Astrocyte of the hippocampus (primary cell): ENCODE measurements at regions not wholly inside any gene's neighbourhood (a gene's known extent, or its start where the extent isn't known, plus 50 kb on each side); places are given as distances from the start of the nearest gene placed in this dataset.

Experiments
- DNase-seq: peaks from one replicate; pipeline ENCODE4 v3.0.0; 2011; ENCODE audit warnings: low read depth, low spot score

DNA sequence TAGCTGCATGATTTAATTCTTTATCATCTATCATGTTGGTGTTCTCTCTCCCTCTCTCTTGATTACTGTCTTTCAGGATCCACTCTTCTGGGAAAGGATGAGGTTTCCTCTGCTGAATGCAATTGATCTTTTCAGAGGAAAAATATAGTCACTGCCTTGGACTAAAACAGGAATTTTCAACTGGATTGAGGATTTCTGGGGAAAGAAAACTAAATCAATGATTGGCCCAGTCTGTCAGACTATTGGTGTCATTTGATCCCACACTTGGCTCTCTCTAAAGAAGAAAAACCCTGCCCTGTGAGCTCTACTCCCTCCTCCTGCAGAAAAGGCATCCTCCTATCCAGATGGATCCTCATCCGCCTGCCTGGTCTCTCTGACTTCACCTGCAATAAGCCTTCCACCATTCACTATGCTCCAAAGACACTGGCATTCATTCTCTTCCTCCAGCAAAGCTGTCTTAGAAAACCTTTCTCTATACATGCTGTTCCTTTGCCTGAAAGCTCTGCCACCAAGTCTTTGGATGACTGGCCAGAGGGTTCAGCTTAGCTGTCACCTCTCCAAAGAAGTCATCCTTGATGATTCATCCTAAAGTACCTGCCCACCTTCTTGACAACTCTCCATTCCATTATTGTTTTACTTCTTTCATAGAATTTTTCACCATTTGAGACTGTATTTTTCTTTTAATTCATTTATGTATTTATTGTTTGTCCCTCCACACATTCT is 127.7 kb upstream of the CAND1 start:
- DNase-seq = no peak

DNA sequence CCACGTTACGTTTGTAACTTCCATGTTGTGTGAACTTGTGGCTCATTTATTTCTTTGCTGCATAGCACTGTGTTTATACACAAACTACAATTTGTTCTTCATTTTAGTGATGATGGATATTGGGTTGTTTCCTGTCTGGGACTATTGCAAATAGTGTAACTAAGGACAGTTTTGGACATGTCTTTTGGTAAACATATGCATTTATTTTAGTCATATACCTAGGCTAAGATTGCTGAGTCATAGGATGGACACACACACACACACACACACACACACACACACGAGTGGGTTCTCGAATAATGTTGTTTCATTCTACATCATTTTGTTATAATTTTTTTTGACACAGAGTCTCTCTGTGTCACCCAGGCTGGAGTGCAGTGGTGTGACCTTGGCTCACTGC is 123.5 kb upstream of the CAND1 start:
- DNase-seq = no peak

DNA sequence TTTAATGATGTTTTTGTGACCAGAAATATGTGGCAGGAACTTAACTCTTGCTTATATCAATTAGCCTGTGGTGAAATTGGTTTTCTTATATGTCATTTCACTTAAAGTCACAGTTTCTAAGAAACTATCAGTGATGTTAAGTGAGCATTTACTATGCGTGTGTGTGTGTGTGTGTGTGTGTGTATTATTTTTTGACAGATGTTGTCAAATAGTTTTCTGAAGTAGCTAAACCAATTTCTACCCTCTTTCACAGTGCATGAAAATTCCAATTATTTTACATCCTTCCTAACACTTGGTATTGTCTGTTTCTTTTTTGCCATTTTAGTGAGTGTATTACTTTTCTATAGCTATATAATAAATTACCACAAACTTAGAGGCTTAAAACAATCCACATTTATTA is 122.1 kb upstream of the CAND1 start:
- no peak for DNase-seq

GRCh38 chr12:67147447-67147846 is 121.7 kb upstream of the CAND1 start:
- DNase-seq = no peak

- no peak for DNase-seq
These were observed 120.9 kb upstream of the CAND1 start for GRCh38 chr12:67148265-67148664.

- peak; percentile 13 for DNase-seq
These were observed 117.3 kb upstream of the CAND1 start for GRCh38 chr12:67151886-67152285.

- no peak for DNase-seq
These were observed 116.7 kb upstream of the CAND1 start for GRCh38 chr12:67152451-67152850.

DNA sequence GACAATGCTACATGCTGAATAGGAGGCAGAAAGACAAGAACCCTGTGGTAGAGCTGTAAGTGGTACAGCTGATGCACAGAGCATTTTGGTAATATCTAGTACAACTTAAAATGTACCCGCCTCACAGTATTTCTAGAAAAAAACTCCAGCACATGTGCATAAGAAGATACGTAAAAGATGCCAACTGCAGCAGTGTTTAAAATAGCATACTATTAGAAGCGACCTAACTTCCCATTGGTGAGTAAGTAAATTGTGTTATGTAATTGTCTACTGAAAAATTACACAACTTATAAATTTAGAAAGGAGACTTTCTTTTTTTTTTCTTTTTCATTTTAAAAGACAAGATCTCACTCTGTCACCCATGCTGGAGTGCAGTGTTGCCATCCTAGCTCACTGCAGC is 114.3 kb upstream of the CAND1 start:
- no peak for DNase-seq

- DNase-seq = peak; percentile 26
These were observed 113.3 kb upstream of the CAND1 start for GRCh38 chr12:67155863-67156262.

- DNase-seq = peak; percentile 47
These were observed 107.7 kb upstream of the CAND1 start for GRCh38 chr12:67161322-67161918.

DNA sequence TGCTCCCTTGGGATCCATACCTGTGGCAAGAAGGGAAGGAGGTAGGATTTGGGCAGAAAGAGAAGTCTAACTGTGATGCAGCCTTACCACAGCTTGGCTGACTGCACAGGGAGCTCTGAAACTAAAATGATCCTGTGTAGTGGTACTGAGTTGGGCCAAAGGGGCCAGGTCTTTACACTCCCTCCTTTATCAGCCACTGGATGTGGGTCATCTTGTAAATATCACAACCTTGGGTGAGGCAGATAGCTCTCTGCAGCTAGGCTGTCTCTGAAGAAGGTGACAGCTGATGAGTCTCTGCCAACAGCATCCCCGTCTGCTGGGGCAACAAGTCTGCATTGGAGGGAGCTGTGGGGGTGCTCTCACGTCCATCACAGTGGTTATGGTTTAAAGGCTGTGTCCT is 95.9 kb upstream of the CAND1 start:
- DNase-seq = no peak

- no peak for DNase-seq
These were observed 86.6 kb upstream of the CAND1 start for GRCh38 chr12:67182551-67182950.

DNA sequence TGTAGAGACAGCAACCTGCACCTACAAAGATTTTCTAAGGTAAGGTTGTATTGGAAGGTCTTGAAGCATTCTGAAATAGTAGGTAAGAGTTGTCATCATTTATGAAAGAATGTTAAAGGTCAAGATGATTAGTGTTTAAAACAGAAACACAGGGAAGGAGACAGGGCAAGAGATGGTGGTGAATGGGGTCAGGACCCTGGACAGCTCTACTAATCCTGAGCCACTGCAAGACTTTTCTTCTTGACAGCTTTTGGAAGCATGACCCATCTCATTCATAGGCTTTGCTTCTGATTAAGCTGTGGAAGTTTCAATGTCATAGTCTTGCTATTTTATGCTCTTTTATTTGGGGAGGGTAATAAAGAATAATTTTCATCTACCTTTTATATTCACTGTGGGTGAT is 75.5 kb upstream of the CAND1 start:
- DNase-seq = peak; percentile 76

DNA sequence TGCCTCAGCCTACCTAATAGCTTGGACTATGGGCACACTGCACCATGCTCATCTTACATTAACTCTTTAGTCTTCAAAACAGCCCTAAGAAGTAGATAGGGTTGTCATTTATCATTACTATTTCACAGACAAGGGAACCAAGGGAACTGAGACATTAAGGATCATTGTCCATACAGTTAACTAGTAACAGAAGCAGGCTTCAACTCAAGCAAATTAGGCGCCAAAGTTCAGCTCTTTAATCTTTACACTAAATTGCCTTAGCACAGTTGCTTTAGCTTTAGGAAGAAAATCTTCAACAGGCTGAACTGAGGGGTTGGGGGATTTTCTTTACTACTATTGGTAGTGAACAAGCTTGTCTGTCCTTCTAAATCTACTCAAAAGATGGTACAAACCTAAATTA is 68.8 kb upstream of the CAND1 start:
- no peak for DNase-seq

- DNase-seq = peak; percentile 28
These were observed 67.0 kb upstream of the CAND1 start for GRCh38 chr12:67202011-67202677.

- no peak for DNase-seq
These were observed 66.5 kb upstream of the CAND1 start for GRCh38 chr12:67202678-67203012.

DNA sequence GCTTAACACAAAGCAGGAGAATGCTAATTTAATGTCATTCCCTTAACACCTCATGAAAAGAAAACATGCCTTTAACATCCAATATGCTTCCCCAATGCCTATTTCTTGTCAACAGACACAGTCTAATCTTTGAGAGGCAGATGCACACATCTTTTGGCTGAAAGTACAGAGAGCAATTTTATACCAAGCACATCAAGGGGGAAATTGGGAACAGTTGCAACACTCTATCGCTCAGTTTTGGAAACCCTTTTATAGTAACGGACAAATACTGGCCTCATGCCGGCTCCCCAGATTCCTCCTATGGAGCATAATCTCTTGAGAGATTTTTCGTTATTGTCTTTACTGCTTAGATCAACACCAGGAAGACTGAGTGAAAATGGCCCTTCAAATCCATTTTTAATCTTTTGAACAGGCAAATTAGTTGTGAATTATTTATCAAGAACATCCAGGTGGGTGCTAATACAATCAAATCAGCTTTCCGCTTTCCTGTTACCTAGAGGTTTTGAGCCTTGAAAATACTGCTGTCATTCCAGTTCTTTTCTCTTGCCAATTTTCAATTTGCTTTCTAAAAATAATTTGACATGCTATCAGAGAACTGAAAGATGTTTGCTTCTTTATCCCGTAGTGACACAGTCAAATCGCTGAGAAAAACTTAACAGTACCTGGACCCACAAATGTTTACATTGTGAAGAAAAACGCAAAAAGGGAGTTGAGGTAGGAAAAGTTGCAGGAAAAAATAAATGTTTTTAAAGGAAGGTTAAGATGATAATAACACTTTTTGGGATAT is 60.7 kb upstream of the CAND1 start:
- no peak for DNase-seq

GRCh38 chr12:67211029-67211428 is 58.1 kb upstream of the CAND1 start:
- DNase-seq = no peak

DNA sequence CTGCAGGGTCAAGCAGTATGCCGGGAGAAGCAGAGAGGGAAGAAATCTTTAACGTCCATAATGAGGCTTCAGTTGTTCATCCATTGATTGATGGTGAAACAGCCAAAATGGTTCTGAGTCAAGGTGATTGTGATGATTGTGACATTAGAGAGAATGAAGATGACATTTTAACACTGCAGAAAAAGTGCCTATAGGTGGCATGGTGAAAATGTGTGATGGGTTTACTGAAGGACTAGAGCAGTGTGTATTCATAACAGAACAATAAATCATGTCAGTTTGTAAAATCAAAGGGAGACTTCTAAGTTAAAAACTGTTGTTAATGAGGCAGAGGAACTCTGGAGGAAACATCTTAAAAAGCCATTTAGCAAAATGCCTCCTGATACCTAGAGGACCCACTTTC is 57.7 kb upstream of the CAND1 start:
- DNase-seq = no peak

GRCh38 chr12:67217647-67218046 is 51.5 kb upstream of the CAND1 start:
- no peak for DNase-seq
